Tibial nerve (tissue), 3 donors: ENCODE measurements at regions not wholly inside any gene's neighbourhood (a gene's known extent, or its start where the extent isn't known, plus 50 kb on each side); places are given as distances from the start of the nearest gene placed in this dataset.

Experiments
- POLR2A ChIP-seq, 2 donors: fragments of 450-650 bp; IDR thresholded peaks; one replicate each; pipeline ENCODE4 v1.6.1; 2017; ENCODE audit warnings: antibody characterized with exemption in 2 of 2, mild to moderate bottlenecking in 2 of 2, moderate library complexity in 2 of 2
- TF ChIP-seq, protein P1 (sequence below), 5 experiments: fragments of 200-600 bp in 3 of 5; fragments of 450-650 bp in 2 of 5; sonication (generic) in 3 of 5; IDR thresholded peaks; one replicate each; pipeline ENCODE4 v1.5.1; 2016 to 2019; ENCODE audit warnings: antibody characterized with exemption in 5 of 5, mild to moderate bottlenecking in 3 of 5, moderate library complexity in 2 of 5

DNA sequence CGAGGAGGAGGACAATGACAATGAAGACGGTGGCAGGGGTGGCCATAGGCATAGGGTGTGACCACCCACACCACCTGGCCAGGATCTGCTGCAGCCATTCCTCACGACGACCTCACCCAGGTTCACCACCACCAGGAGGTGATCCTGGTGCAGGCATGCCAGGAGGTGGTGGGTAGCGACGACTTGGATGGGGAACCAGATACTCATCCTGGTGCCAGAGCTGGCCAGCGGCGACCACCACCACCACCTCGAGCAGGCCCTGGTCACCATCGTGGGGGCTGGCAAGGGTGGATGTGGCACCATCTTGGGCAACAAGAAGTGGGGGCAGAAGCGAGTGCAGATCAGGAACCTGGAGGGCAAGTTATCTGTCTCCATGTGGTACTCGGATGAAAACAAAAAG is 117.1 kb upstream of the NXPH2 start:
- TF ChIP-seq, protein P1, sequence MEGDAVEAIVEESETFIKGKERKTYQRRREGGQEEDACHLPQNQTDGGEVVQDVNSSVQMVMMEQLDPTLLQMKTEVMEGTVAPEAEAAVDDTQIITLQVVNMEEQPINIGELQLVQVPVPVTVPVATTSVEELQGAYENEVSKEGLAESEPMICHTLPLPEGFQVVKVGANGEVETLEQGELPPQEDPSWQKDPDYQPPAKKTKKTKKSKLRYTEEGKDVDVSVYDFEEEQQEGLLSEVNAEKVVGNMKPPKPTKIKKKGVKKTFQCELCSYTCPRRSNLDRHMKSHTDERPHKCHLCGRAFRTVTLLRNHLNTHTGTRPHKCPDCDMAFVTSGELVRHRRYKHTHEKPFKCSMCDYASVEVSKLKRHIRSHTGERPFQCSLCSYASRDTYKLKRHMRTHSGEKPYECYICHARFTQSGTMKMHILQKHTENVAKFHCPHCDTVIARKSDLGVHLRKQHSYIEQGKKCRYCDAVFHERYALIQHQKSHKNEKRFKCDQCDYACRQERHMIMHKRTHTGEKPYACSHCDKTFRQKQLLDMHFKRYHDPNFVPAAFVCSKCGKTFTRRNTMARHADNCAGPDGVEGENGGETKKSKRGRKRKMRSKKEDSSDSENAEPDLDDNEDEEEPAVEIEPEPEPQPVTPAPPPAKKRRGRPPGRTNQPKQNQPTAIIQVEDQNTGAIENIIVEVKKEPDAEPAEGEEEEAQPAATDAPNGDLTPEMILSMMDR (IDR thresholded peaks at IDR 0.05): no peak
- no peak for TF ChIP-seq POLR2A (IDR thresholded peaks at IDR 0.05)
